Medulla oblongata (tissue), 1 donor: ENCODE measurements at regions not wholly inside any gene's neighbourhood (a gene's known extent, or its start where the extent isn't known, plus 50 kb on each side); places are given as distances from the start of the nearest gene placed in this dataset.

ENCODE experiments used
- DNase-seq: peaks from one replicate; pipeline ENCODE4 v3.0.0-alpha.2; 2015; ENCODE audit errors: extremely low spot score

DNA sequence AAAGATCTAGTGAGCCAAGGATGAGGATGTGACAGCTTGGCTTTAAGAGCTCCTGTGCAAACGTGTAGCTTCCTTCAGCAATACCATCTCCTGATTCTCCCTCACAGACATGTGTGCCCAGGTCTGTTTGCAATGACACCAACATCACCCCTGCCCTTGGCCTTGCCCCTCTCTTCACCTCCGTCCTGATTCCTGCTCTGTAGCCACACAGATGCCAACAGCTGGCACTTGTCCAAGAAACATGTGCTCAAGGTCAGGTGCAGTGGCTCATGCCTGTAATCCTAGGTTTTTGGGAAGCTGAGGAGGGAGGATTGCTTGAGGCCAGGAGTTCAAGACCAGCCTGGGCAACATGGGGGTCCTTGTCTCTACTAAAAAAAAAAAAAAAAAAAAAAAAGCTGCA, 103.8 kb upstream of the CRHR1 start:
- no peak for DNase-seq

DNA sequence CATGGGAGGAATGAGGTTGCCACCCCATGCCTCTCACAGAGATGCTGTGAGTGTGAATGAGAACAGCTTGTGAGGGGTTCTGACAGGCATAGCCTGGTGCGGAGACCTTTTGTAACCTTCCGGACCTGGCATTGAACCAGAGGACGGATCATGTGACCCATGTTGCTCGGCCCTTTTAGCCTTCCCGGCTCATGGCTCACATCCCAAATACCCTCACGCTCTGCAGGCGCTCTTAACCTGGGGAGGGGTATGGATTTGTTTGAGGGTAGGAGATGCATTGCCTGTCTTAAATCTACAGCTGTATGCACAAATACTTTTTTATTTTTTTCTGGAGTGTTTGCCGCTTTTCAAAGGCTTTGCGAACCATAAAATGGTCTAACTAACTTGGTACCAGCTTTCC, 102.4 kb upstream of the CRHR1 start:
- DNase-seq = peak; percentile 6

DNA sequence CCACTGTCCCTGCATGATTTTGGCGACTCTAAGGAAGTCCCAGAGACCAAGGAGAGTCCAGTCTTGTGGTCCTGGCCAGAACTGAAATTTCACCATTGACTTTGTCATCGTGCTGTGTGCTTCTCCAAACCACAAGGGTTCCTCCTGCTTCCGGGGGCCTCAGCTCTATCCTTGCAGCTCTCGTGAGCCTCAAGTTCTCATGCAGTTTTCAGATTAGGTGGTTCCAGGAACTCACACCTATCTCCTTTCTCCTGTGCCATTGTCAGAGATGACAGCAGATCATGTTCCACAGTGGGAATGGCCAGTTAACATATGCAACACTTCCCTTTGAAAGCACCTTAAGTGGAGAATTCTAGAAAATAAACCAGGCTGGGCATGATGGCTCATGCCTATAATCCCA, 97.9 kb upstream of the CRHR1 start:
- no peak for DNase-seq

DNA sequence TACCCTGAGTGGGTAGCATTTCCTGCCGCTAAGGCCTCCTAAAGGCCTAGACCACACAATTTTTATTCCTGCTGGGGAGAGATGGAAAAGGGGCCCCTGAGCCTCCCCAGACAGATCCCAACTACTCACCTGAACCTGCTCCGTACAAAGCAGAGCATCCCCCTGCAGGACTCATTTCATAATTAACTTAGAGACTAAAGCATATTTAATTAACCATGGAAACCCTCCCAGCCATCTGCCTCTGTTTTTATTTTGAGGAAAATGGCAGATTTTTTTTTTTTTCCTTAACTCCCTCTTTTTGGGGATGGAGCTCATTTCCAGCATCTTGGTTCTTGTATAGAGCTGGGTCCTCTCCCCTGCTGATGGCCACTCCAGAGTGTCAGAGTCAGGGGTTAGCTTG, 96.5 kb upstream of the CRHR1 start:
- no peak for DNase-seq

DNA sequence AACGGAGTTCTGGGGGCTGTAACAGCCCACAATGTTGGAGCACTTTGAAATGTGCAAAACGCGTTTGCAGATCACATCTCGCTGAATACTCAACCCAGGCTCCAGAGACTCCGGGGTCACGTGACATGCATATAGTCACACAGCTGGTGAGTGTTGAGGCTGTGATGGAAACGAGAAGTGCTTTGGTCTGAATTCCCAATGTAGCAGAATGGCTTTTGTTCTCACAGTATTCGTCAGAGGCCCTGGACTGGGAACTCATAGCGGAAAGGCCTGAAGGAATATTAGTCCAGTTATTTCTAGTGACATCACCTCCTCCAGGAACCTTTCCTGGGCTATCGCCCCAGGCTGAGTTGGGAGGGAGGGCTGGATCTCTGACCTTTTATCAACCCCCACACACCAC, 95.8 kb upstream of the CRHR1 start:
- DNase-seq = peak; percentile 32

DNA sequence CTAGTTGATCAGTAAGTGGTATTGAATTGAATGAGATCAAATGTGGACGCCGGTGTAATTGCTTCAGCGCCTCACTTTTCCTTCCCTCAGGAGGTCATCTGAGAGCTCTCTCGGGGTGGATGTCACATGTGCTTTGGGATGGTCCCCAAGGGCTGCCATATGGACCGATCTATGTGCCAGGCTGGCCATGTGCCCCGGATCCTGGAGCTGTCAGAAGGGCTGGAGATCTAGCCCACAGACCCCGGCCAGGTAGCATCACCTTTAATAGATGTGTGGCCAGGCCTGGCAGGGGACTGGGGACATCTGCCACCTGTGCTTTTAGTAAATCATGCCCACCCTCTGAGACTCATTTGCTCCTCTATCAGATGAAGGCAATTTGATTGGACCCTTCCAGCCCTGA, 95.3 kb upstream of the CRHR1 start:
- DNase-seq = no peak

DNA sequence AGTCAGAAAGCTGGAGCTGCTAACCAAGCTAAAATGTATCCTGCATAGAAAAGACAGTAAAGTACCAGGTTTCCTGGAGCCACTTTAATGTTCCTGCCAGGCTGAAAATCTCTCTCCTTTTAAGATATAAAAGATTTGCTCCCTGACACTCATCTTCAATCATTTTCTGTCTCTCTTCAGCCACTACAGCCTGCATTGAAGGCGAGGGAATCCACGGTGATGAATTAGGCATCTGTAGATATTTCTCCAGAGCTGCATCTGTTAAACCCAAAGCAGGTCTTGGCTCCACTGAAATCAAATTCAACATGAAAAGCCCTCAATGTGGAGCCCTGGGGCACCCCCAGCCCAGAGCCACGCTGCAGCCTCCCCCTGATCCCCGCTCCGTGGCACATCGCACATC, 94.7 kb upstream of the CRHR1 start:
- no peak for DNase-seq

DNA sequence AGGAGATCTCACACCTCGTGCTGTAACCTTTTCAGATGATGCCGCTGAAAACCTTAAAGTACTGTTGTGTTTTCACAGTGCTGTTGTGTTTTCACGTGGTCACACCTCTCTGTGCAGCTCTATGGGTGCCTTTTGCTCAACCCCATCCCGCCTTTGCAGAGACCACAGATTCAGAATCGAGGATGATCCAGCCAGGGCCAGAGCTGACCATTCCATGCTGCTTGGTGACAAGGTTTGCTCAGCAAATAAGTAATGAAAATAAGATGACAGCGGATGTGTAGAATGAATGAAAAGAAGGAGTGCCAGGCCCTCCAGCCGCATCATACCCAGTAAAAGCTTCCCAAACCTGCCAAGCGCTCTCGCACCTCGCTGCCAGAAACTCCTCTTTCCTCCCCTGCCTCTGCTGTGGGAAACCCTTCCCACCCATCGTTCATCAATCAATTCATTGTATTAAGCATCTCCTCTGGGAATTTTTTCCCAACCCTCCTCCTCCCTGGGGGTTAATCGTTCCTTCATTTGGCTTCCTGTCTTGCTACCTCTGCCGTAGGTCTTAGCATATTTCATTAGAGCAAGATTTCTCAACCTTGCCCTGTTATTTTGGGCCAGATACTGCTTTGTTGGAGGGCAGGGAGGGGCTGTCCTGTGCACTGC, 93.4 kb upstream of the CRHR1 start:
- DNase-seq = no peak

DNA sequence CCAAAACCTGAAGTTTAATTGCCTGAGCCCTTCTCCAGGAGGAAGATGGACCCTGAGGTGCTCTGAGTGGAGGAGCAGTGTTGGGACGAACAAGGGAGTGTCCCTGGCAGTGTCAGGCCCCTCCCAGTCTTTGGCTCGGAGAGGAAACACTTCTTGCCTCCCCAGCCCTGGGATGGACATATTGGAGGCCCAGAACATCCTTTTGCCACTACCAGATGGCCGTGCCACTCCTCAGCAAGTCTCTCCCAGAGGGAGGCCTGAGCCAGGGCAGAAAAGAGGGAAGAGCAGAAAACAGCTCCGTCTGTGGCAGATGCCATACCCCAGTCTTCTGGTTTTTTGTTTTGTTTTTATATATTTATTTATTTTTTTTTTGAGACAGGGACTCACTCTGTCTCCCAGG, 91.5 kb upstream of the CRHR1 start:
- DNase-seq = no peak

DNA sequence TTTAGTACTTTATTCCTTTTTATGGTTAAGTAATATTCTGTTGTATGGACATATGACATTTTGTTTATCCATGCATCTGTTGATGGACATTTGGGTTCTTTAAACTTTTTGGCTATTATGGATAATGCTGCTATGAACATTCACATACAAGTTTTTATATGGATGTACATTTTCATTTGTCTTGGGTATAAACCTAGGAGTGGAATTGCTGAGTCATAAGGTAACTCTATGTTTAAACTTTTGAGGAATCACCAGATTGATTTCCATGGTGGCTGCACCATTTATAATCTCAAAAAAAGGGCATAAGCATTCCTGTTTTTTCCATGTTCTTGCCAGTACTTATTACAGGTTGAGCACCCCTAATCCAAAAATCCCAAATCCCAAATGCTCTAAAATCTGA, 90.3 kb upstream of the CRHR1 start:
- DNase-seq = no peak

DNA sequence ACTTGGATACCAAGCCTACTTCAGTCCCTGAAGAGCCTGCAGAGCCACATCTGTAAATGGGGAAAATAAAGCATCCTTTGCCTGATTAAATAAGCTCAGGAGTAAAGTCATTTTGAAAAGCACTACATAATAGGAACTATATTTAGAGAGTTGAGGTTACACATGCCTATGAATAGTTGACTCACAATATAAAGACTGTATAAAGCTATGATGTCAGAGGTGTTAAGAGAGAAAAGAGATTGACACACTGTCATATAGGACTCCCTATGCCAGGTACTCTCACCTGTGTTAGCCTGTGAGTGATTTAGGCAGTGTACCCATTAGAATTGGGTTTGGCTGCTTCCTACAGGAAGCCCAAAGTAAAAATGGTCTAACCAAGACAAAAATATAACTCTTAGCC, 87.7 kb upstream of the CRHR1 start:
- no peak for DNase-seq

DNA sequence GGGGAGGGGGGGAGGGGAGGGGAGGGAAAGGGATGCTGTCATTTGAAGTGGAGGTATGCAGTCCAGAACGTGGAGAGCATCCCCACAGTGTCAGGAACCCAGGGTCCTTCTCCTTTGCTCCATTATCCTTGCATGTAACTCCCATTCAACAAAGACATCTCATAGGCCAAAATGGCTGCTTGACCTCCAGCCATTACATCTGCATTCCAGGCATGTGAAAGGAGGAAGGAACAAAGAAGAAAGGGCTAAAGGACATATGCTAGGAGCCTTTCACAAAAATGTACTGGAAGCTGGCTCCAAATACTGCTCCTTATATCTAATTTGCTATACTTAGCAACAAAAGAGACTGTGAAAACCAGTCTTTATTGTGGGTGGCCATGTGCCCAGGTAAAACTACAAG, 87.0 kb upstream of the CRHR1 start:
- DNase-seq = no peak

DNA sequence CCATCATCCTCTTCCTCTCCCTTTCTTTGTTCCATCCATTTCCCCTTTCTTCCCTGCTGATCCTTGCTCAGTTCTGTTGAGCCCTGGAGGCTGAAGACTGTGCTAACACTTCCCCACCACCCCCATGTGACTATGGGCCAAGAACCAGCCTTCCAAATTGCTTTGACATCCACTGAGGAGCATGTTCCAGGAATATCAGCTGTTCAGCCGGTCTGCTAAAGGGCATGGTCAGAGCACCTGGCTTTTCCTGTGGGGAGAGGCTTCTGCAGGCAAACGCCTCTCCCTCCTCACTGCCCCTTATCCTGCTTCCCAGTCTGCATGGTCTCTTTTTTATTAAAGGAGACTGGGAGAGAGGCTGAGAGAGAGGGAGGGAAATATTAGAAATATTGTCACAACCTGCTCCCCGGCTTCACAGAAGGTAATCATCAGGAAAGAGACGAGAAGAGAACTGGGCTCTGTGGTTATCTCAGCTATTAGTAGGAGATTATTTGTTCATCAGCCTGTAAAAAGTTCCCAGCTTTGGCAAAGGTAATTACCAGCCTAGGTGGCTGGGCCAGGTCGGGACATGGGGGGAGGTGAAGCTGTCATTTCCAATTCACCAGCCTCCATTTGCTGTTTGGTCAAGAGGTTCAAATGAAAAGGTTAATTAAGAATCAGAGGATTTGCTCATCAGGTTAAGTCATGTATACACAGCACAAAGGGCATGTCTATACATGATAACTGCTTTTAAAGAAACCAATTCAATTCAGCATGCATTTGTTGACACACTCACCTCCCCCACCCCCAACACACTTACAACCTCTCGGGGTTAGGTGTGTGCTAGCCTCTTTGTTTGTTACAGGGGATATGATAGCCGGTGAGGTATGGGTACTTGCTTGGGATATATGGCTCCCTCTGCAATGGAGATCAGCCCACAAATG, 83.7 kb upstream of the CRHR1 start:
- no peak for DNase-seq

DNA sequence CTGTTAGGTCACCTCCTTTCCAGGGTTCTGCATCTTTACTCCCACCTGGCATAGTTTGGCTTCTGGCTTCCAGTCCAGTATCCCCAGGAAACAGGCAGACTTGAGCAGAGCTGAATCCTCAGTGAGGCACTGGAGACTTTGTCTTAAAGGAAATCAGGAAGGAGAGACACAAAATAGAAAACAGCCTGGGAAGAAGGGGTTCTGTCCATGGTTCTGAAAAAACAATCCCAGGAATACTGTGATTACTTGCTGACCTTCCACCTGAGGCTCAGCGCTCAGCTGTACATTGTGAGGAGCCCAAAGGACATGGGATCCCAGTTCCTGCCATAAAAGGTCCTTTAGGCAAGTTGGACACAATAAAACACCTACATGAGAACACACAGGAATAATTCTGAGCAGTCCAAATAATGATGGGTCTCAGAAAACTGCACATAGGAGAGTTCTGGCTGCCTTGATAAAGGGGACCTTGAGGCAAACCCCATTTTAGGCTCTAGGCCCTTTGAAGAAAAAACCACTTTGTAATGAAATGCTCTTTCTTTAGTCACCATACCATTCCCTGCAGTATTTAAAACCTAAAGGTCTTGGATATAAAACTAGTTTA, 81.4 kb upstream of the CRHR1 start:
- no peak for DNase-seq

DNA sequence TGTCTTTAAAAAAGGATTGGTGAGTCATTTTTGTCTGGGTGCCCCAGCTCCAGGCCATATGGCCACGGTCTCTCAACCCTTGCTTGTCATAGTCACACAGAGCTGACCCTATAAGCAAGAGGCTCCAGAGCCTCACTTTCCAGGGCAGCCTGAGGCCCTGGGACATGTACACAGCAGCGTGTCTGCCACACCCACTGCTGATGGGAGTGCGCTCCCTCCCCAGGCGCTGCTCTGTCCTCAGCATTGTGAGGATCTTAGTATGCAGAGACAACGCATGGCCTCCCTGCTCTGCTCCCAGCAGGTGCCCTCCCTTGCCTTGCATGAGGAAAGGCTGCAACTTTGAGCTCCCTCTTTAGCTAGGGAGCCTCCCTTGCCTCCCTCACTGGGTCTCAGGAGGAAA, 80.8 kb upstream of the CRHR1 start:
- DNase-seq = no peak

DNA sequence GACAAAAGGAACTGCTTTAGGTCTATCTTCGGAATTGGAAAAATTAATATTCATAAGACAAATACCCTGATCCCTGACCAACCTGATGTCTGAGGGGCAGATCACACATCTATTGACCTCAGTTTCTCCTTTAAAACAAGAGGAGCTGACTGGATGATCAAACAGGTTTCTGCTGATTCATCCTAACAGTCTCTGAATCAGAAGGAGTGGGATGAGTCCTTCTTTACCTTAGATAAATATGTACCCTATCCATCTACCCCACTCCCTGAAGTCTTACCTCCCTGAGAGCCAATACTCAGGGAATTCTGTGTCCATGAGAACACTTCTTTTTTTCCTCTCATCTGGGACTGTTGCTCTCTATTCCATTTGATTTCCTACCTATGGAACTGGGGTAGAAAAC, 80.3 kb upstream of the CRHR1 start:
- no peak for DNase-seq

DNA sequence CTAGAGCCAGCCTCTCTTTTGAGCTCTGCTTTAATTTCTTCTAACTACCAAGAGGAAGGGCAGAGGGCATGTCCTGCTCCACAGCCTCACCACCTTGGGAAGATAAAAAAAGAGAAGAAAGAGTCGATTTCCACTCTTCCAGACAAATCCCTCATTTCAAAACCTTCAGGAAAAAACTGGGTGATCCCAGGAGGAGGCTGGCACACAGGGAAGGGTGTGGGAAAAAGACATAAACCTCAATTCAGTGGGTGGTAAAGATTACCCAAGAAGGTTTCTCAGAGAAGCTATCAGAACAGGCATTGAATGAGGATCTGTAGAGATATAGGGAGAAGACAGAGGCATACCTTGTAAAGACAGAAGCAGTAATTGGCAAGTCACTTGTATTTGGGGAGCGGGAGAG, 79.9 kb upstream of the CRHR1 start:
- no peak for DNase-seq

DNA sequence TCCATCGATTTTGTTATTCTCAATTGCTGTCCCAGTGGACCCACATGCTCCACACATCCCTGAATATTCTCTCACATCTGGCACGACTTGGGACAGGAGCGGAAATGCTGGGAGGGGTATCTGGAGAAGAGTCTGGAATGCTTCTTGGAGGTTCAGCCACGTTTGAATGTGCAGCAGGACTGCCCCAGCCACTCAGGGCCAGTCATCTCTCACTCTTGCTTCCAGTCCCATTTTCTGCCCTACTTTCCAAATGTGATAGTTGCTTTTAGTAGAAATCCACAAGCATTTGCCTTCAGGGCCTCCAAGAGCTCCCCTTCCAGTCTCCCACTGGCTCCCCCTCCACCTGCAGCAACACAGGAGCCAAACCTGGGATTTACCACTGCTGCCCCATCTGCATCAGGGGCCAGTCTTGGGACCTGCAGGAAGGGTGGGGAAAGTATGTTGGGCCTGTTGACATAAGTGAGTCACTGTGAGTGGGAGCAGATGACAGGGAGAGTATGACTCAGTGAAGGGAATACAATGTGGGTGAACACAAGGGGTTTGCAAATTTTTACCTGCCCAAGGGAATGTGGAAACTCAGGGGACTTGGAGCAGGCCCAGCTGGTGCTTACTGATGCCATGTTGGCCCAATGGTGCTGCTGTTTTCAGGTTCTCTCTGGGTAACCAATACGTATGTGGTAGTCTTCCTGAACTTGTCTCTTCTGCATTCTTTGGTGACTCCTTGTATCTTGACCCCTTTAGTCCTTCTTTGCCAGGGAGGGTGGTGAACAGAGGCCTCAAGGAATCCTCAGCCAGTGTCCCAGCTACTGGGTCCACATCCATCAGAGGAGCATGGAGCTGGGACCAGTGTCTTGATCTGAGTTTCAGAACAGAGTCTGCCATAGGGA, 78.8 kb upstream of the CRHR1 start:
- DNase-seq = no peak

DNA sequence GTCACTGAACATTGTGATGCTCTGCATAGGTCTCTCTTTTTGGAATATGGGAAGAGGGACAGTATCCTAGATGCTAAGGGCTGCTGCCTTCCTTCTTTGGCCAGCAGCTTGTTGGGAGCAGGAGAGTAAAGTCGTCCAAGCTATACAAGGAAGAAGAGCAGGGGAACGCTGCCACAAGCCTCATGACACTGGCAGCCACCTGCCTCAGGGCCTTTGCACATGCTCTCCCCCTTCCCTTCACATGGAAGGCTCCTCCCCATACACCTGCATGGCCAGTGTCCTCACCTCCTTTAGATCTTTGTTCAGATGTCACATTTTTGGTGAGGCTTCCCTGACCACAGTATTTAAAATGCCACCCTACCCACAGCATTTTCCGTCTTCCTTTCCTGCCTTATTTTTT, 78.1 kb upstream of the CRHR1 start:
- no peak for DNase-seq

DNA sequence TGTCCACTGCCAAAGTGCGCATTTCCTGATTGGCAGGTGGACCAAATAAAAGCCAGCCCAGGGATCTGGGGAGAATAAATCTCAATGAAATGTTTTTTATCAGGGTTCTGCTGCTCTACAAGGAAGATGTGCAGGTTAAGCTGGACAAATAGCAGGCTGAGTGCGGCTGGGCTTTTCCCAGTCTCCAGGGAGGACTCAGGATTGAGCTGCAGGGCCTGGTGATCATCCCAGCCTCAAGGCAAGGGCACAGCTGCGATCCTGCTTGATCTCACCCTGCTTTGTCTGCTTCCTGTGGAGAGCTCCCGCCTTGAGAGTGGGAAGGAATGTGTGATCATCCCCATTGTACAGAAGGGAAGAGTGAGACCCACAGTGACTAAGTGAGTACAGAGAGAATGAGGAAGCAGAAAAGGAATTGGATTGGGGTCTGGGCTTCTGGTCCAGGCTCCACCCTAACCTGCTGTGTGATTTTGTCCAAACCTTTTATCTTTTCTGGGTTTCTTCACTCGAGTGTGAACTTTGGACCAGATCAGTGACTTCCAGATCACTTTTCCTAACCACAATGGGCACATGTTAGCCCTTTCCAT, 75.3 kb upstream of the CRHR1 start:
- no peak for DNase-seq

DNA sequence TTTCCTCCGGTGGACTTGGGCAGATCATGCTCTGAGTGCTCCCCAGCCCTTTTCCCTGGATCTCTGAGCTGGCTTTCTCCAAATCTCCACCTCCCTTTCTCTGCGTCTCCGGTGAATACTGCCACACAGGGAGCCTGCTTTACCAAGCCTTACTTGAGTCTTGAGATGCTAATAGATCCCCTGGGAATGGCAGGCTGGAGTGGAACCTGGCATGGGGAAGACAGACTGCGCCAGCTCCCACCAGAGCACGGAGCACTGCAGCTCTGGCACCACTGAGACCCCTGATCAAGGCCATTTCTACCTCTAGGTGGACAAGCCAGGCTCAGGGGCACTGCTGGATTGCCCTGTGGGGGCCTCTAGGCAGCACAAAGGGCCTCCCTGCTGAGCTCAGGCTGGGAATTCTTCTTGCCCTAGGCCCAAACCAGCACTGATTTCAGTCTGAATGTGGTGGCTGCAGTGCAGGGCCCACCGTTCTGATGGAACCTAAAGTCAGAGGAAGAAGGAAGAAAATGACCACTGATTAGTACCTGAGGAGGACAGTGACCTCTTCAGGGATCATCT, 74.3 kb upstream of the CRHR1 start:
- DNase-seq = no peak
